SU-DHL-6 (cell line): ENCODE measurements at regions not wholly inside any gene's neighbourhood (a gene's known extent, or its start where the extent isn't known, plus 50 kb on each side); places are given as distances from the start of the nearest gene placed in this dataset.

Source experiments
- H2AFZ ChIP-seq: fragments of 200-600 bp; sonication (generic); 2 replicates; pipeline ENCODE4 v1.6.1; 2014; ENCODE audit warnings: low read depth, mild to moderate bottlenecking, moderate library complexity, mixed read lengths, antibody characterized with exemption, low read length; ENCODE audit not compliant: severe bottlenecking
- H3F3A ChIP-seq: fragments of 200-600 bp; shearing (Covaris generic); 2 replicates; pipeline ENCODE4 v1.6.0; 2016; ENCODE audit warnings: antibody characterized with exemption, mild to moderate bottlenecking; ENCODE audit not compliant: insufficient read depth
- H3K27ac ChIP-seq: fragments of 200-600 bp; sonication (generic); 2 replicates; pipeline ENCODE4 v1.5.1; 2016; ENCODE audit warnings: low read depth, mild to moderate bottlenecking, low read length, moderate library complexity, mixed read lengths
- H3K27me3 ChIP-seq: fragments of 200-600 bp; sonication (generic), shearing (Covaris generic); 2 replicates; pipeline ENCODE4 v1.6.0; 2014; ENCODE audit warnings: mild to moderate bottlenecking, low read length
- H3K36me3 ChIP-seq: fragments of 200-600 bp; sonication (generic); 2 replicates; pipeline ENCODE4 v1.6.1; 2014; ENCODE audit warnings: mild to moderate bottlenecking, low read length, mixed read lengths
- H3K4me2 ChIP-seq: fragments of 300-600, 200-600 bp; shearing (Covaris generic), sonication (generic); 2 replicates; pipeline ENCODE4 v1.6.0; 2014; ENCODE audit warnings: low read length, low read depth, mild to moderate bottlenecking; ENCODE audit not compliant: poor library complexity, severe bottlenecking
- H3K4me3 ChIP-seq: fragments of 200-600 bp; sonication (generic); 2 replicates; pipeline ENCODE4 v1.5.1; 2014; ENCODE audit warnings: antibody characterized with exemption, low read length, mild to moderate bottlenecking, mixed read lengths; ENCODE audit not compliant: insufficient read depth, poor library complexity, severe bottlenecking
- H3K79me2 ChIP-seq: fragments of 200-600 bp; sonication (generic); 2 replicates; pipeline ENCODE4 v1.6.1; 2014; ENCODE audit warnings: mild to moderate bottlenecking, low read length, moderate library complexity; ENCODE audit not compliant: insufficient read depth
- H3K9ac ChIP-seq: fragments of 200-600 bp; sonication (generic); 2 replicates; pipeline ENCODE4 v1.7.0; 2014; ENCODE audit warnings: mild to moderate bottlenecking, low read length
- H3K9me2 ChIP-seq: fragments of 200-600 bp; sonication (generic); replicated peaks from 2 replicates; pipeline ENCODE4 v1.6.1; 2014; ENCODE audit warnings: low read length; ENCODE audit not compliant: insufficient read depth
- H3K9me3 ChIP-seq: fragments of 200-600 bp; sonication (generic); 2 replicates; pipeline ENCODE4 v1.6.1; 2014; ENCODE audit warnings: low read length, mixed read lengths; ENCODE audit not compliant: insufficient read depth
- H4K20me1 ChIP-seq: fragments of 200-600 bp; sonication (generic); 2 replicates; pipeline ENCODE4 v1.6.1; 2014; ENCODE audit warnings: low read depth, mild to moderate bottlenecking, antibody characterized with exemption, low read length, moderate library complexity, mixed read lengths
- CTCF ChIP-seq: fragments of 200-600 bp; sonication (generic); IDR thresholded peaks from one replicate; pipeline ENCODE4 v1.5.1; 2017; ENCODE audit warnings: antibody characterized with exemption, mild to moderate bottlenecking, low read length, moderate library complexity; ENCODE audit not compliant: insufficient read depth, poor library complexity, severe bottlenecking
- EZH2phosphoT487 ChIP-seq: fragments of 200-600 bp; sonication (generic), shearing (Covaris generic); conservative IDR thresholded peaks from 2 replicates; pipeline ENCODE4 v1.6.1; 2018; ENCODE audit warnings: mild to moderate bottlenecking, antibody characterized with exemption, low read length, moderate library complexity, mixed read lengths

GRCh38 chr4:163902417-163902816, 407.9 kb downstream of the TMA16 start:
- no peaks in the 10 kb centered on the region for H3K27me3 ChIP-seq
- H3K79me2 ChIP-seq: no peaks in the 10 kb centered on the region
- TF ChIP-seq CTCF: no peak
- no peak for TF ChIP-seq EZH2phosphoT487

DNA sequence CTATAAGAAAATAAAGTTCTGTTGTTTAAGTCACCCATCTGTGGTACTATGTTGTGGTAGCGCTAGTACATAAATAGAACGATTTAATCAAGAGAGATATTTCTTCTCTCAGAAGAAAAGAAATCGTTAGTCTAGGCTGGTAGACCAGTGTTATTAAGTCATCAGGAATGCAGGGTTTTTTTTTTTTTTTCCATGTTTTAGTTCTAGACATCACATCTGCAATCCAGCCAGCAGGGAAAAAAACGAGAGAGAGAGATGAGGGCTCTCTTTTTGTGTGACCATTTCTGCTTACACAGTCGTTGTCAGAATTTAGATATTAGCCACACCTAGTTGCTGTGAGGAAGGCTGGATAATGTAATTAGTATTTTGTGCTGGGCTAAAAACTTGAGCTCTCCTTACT, 417.4 kb downstream of the TMA16 start:
- H3K79me2 ChIP-seq: no peaks in the 10 kb centered on the region
- no peak overlapping the region for H3K4me2 ChIP-seq
- H3F3A ChIP-seq: no peaks in the 10 kb centered on the region
- no peaks in the 10 kb centered on the region for H4K20me1 ChIP-seq
- TF ChIP-seq CTCF (no peak), EZH2phosphoT487 (no peak)
- no peaks in the 10 kb centered on the region for H3K9me3 ChIP-seq
- no peaks in the 10 kb centered on the region for H3K36me3 ChIP-seq
- no peak overlapping the region for H3K9ac ChIP-seq
- H3K27me3 ChIP-seq: no peaks in the 10 kb centered on the region
- no peak overlapping the region for H2AFZ ChIP-seq
- H3K4me3 ChIP-seq: no peak overlapping the region
- H3K9me2 ChIP-seq: no peaks in the 10 kb centered on the region
- no peak overlapping the region for H3K27ac ChIP-seq

More at GRCh38 chr4:163902417-163902816, 407.9 kb downstream of the TMA16 start:
- Histone ChIP-seq H3K9ac (no peak overlapping the region), H2AFZ (no peak overlapping the region), H3K4me2 (no peak overlapping the region), H4K20me1 (no peaks in the 10 kb centered on the region), H3K36me3 (no peaks in the 10 kb centered on the region), H3K9me3 (no peaks in the 10 kb centered on the region), H3K4me3 (no peak overlapping the region), H3K9me2 (no peaks in the 10 kb centered on the region), H3K27ac (no peak overlapping the region), H3F3A (no peaks in the 10 kb centered on the region)

DNA sequence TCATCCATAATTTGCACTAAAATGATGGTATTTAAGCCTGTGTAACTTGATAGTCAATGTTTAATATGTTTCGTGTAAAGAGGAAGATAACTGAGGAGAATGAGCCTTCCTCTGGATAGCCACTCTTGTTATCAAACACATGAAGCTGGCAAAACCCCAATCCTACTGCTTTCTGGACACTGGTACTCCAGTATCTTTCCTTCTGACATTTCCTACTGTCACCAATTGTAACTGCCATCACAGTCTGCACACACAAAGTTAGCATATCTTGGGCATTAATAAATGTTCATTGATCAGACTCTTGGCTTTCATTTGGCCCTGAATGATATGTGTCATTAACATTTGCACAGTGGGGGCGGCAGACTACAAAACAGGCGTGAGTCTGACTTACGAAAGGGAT, 419.1 kb downstream of the TMA16 start:
- Histone ChIP-seq H3K9me2 (no peaks in the 10 kb centered on the region), H3K9me3 (no peaks in the 10 kb centered on the region), H4K20me1 (no peaks in the 10 kb centered on the region), H3K36me3 (no peaks in the 10 kb centered on the region), H3K9ac (no peak overlapping the region), H2AFZ (no peak overlapping the region), H3K4me2 (no peak overlapping the region), H3K27ac (no peak overlapping the region), H3K79me2 (no peaks in the 10 kb centered on the region), H3F3A (no peaks in the 10 kb centered on the region), H3K27me3 (no peaks in the 10 kb centered on the region), H3K4me3 (no peak overlapping the region)
- no peak for TF ChIP-seq CTCF
- TF ChIP-seq EZH2phosphoT487: no peak

DNA sequence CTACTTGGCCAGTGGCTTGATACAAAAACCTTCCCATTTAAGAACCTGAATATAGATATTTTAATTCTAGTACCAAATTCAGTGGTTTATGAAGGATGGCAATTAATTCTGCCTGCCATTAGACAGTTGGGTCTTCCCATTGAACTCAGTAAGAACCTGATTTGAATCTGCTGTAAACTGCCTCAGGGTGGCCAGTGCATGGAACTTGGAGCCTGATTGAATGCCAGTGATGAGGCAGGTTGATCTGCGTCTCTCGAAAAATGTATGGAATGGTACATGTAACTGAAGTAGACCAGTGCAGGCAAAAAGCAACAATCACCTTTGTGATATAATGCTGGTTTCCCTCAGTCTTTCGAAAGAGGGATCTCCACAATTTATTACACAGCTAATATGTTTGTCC, 421.4 kb downstream of the TMA16 start:
- Histone ChIP-seq H3K9ac (no peak overlapping the region), H3K4me3 (no peak overlapping the region), H3K27ac (no peak overlapping the region), H3K4me2 (no peak overlapping the region), H3K9me2 (no peaks in the 10 kb centered on the region), H2AFZ (no peak overlapping the region), H4K20me1 (no peaks in the 10 kb centered on the region), H3F3A (no peaks in the 10 kb centered on the region), H3K36me3 (no peaks in the 10 kb centered on the region), H3K27me3 (no peaks in the 10 kb centered on the region), H3K79me2 (no peaks in the 10 kb centered on the region), H3K9me3 (no peaks in the 10 kb centered on the region)
- no peak for TF ChIP-seq CTCF
- TF ChIP-seq EZH2phosphoT487: no peak
